Fibroblast of lung (primary cell): ENCODE measurements at regions not wholly inside any gene's neighbourhood (a gene's known extent, or its start where the extent isn't known, plus 50 kb on each side); places are given as distances from the start of the nearest gene placed in this dataset.

Experiments
- DNase-seq, 2 donors: peaks; one replicate each; pipeline versions ENCODE4 v3.0.0 to v3.0.0-alpha.2; 2010; ENCODE audit warnings: low read depth in 2 of 2
- H2AFZ ChIP-seq: 2 replicates; pipeline ENCODE4 v1.5.1; 2012; ENCODE audit warnings: low read length, control low read depth, inconsistent platforms
- H3K27ac ChIP-seq: 2 replicates; pipeline ENCODE4 v1.5.1; 2011; ENCODE audit warnings: low read length, control low read depth; ENCODE audit not compliant: insufficient read depth
- H3K27me3 ChIP-seq: 2 replicates; pipeline ENCODE4 v1.5.1; 2011; ENCODE audit warnings: mild to moderate bottlenecking, low read length; ENCODE audit not compliant: control insufficient read depth, insufficient read depth
- H3K36me3 ChIP-seq: 2 replicates; pipeline ENCODE4 v1.5.1; 2011; ENCODE audit warnings: low read length; ENCODE audit not compliant: control insufficient read depth, insufficient read depth
- H3K4me1 ChIP-seq: 2 replicates; pipeline ENCODE4 v1.5.1; 2011; ENCODE audit warnings: low read length; ENCODE audit not compliant: control insufficient read depth, insufficient read depth; ENCODE audit errors: extremely low read depth
- H3K4me2 ChIP-seq: 2 replicates; pipeline ENCODE4 v1.5.1; 2011; ENCODE audit warnings: low read length, control low read depth; ENCODE audit not compliant: insufficient read depth; ENCODE audit errors: extremely low read depth
- H3K4me3 ChIP-seq, 4 experiments: fragments of 200-600 bp in 1 of 4; sonication (generic) in 1 of 4; replicated peaks in 1 of 4; 2 replicates each; pipeline ENCODE4 v1.5.1; 2011 to 2016; ENCODE audit warnings: low read length in 4 of 4, low read depth in 3 of 4, mild to moderate bottlenecking in 3 of 4, control low read depth in 2 of 4, inconsistent platforms in 1 of 4, mixed read lengths in 1 of 4; ENCODE audit not compliant: insufficient read depth in 1 of 4; ENCODE audit errors: control extremely low read depth in 1 of 4
- H3K79me2 ChIP-seq: 2 replicates; pipeline ENCODE4 v1.5.1; 2012; ENCODE audit warnings: mild to moderate bottlenecking, low read length, inconsistent platforms; ENCODE audit not compliant: control insufficient read depth, insufficient read depth
- H3K9ac ChIP-seq: 2 replicates; pipeline ENCODE4 v1.5.1; 2011; ENCODE audit warnings: mild to moderate bottlenecking, low read length, control low read depth; ENCODE audit not compliant: insufficient read depth
- H3K9me3 ChIP-seq: 2 replicates; pipeline ENCODE4 v1.5.1; 2012; ENCODE audit warnings: low read depth, low read length; ENCODE audit not compliant: control insufficient read depth, insufficient read depth
- H4K20me1 ChIP-seq: 2 replicates; pipeline ENCODE4 v1.5.1; 2011; ENCODE audit warnings: low read length; ENCODE audit not compliant: control insufficient read depth, insufficient read depth; ENCODE audit errors: extremely low read depth
- CTCF ChIP-seq, 2 donors: IDR thresholded peaks in 1 of 2; conservative IDR thresholded peaks in 1 of 2; 1 replicate in 1 of 2; 2 replicates in 1 of 2; pipeline ENCODE4 v1.5.1; 2011 to 2012; ENCODE audit warnings: low read length in 2 of 2, control low read depth in 1 of 2, inconsistent platforms in 1 of 2, low read depth in 1 of 2, mild to moderate bottlenecking in 1 of 2
- EZH2 ChIP-seq: IDR thresholded peaks from 2 replicates; pipeline ENCODE4 v1.5.1; 2012; ENCODE audit warnings: low read length, control low read depth, mild to moderate bottlenecking; ENCODE audit errors: missing control alignments

- DNase-seq: peak in 1 of 2 donors; percentile 46
- TF ChIP-seq EZH2 (no peak), CTCF (conservative IDR thresholded peaks at IDR 0.05 in 1 of 2, IDR thresholded peaks at IDR 0.05 in 1 of 2; ENCODE audit: low read depth in 1 of 2, low read length in 2 of 2) (no peak)
- Histone ChIP-seq H4K20me1 (no peaks in the 10 kb centered on the region), H3K27ac (no peak overlapping the region), H3K4me3 (no peak overlapping the region), H3K4me1 (no peaks in the 10 kb centered on the region), H3K36me3 (no peaks in the 10 kb centered on the region), H3K9me3 (no peaks in the 10 kb centered on the region), H2AFZ (no peak overlapping the region), H3K4me2 (no peak overlapping the region), H3K9ac (no peak overlapping the region), H3K27me3 (no peaks in the 10 kb centered on the region), H3K79me2 (no peaks in the 10 kb centered on the region)
Observed at GRCh38 chr16:17633181-17633951, 162.6 kb upstream of the XYLT1 start.

- TF ChIP-seq CTCF (conservative IDR thresholded peaks at IDR 0.05 in 1 of 2, IDR thresholded peaks at IDR 0.05 in 1 of 2; ENCODE audit: low read depth in 1 of 2, low read length in 2 of 2) (no peak), EZH2 (no peak)
Observed at GRCh38 chr16:17632667-17633066, 161.9 kb upstream of the XYLT1 start.

GRCh38 chr16:17629936-17630335 is 159.2 kb upstream of the XYLT1 start:
- Histone ChIP-seq H3K4me3 (no peak overlapping the region), H3K4me1 (no peaks in the 10 kb centered on the region), H3K79me2 (no peaks in the 10 kb centered on the region), H3K36me3 (no peaks in the 10 kb centered on the region), H4K20me1 (no peaks in the 10 kb centered on the region), H2AFZ (no peak overlapping the region), H3K27me3 (no peaks in the 10 kb centered on the region), H3K9me3 (no peaks in the 10 kb centered on the region), H3K9ac (no peak overlapping the region), H3K4me2 (no peak overlapping the region), H3K27ac (no peak overlapping the region)
- TF ChIP-seq CTCF (conservative IDR thresholded peaks at IDR 0.05 in 1 of 2, IDR thresholded peaks at IDR 0.05 in 1 of 2; ENCODE audit: low read depth in 1 of 2, low read length in 2 of 2): no peak
- no peak for TF ChIP-seq EZH2
- no peak for DNase-seq

More at GRCh38 chr16:17632667-17633066, 161.9 kb upstream of the XYLT1 start:
- Histone ChIP-seq H3K4me2 (no peak overlapping the region), H3K4me1 (no peaks in the 10 kb centered on the region), H3K9ac (no peak overlapping the region), H4K20me1 (no peaks in the 10 kb centered on the region), H3K27ac (no peak overlapping the region), H3K9me3 (no peaks in the 10 kb centered on the region), H2AFZ (no peak overlapping the region), H3K36me3 (no peaks in the 10 kb centered on the region), H3K79me2 (no peaks in the 10 kb centered on the region), H3K27me3 (no peaks in the 10 kb centered on the region), H3K4me3 (no peak overlapping the region)
- DNase-seq: no peak
